SK-N-SH (cell line): ENCODE measurements at regions not wholly inside any gene's neighbourhood (a gene's known extent, or its start where the extent isn't known, plus 50 kb on each side); places are given as distances from the start of the nearest gene placed in this dataset.

Source experiments
- CTCF ChIA-PET: fragments of 300-600, 350-600 bp; formaldehyde crosslinking; extraction: SDS; loops from one replicate; lab custom pipeline; 2021; lab: Yijun Ruan, JAX
- POLR2A ChIA-PET: fragments of 350-600 bp; sonication (Branson Sonifier 250); formaldehyde crosslinking; extraction: SDS; loops from one replicate; lab custom pipeline; 2020; ENCODE audit warnings: antibody characterized with exemption, inconsistent platforms; lab: Yijun Ruan, JAX
- DNase-seq: peaks from one replicate; pipeline ENCODE4 v3.0.0; 2012
- H2AFZ ChIP-seq: fragments of 200-600 bp; sonication (generic); 2 replicates; pipeline ENCODE4 v1.8.1; 2016; ENCODE audit warnings: antibody characterized with exemption, mild to moderate bottlenecking, low read depth
- H3F3A ChIP-seq: fragments of 200-600 bp; sonication (generic); replicated peaks from 2 replicates; pipeline ENCODE3; 2016; ENCODE audit warnings: antibody characterized with exemption, mild to moderate bottlenecking; ENCODE audit not compliant: insufficient read depth
- H3K27ac ChIP-seq, 2 experiments: fragments of 200-500 bp in 1 of 2; fragments of 200-600 bp in 1 of 2; sonication (Bioruptor generic) in 1 of 2; sonication (generic), shearing (Covaris generic) in 1 of 2; 2 replicates each; pipeline versions ENCODE4 v1.5.1 to v1.6.1; 2014 to 2016; ENCODE audit warnings: low read depth in 2 of 2, inconsistent platforms in 1 of 2, low read length in 1 of 2, mild to moderate bottlenecking in 1 of 2, mixed read lengths in 1 of 2
- H3K27me3 ChIP-seq: fragments of 200-600 bp; sonication (generic), shearing (Covaris generic); 2 replicates; pipeline ENCODE4 v1.6.1; 2016; ENCODE audit warnings: mixed run types; ENCODE audit not compliant: insufficient read depth
- H3K36me3 ChIP-seq, 2 experiments: fragments of 200-500 bp in 1 of 2; fragments of 200-600 bp in 1 of 2; sonication (Bioruptor generic) in 1 of 2; sonication (generic) in 1 of 2; replicated peaks in 1 of 2; 2 replicates each; pipeline versions ENCODE3 to v1.5.1; 2014 to 2016; ENCODE audit warnings: low read length in 1 of 2, mild to moderate bottlenecking in 1 of 2; ENCODE audit not compliant: insufficient read depth in 2 of 2, control insufficient read depth in 1 of 2
- H3K4me1 ChIP-seq, 2 experiments: fragments of 200-500 bp in 1 of 2; fragments of 200-600 bp in 1 of 2; sonication (Bioruptor generic) in 1 of 2; sonication (generic), shearing (Covaris generic) in 1 of 2; 2 replicates each; pipeline versions ENCODE4 v1.5.1 to v1.6.1; 2014 to 2016; ENCODE audit warnings: low read depth in 1 of 2, low read length in 1 of 2, mixed run types in 1 of 2; ENCODE audit not compliant: insufficient read depth in 2 of 2, control insufficient read depth in 1 of 2
- H3K4me2 ChIP-seq: fragments of 200-600 bp; sonication (generic), shearing (Covaris generic); 2 replicates; pipeline ENCODE4 v1.6.1; 2017; ENCODE audit warnings: mixed run types
- H3K4me3 ChIP-seq, 2 experiments: fragments of 200-500 bp in 1 of 2; fragments of 200-600 bp in 1 of 2; sonication (Bioruptor generic) in 1 of 2; sonication (generic), shearing (Covaris generic) in 1 of 2; 2 replicates each; pipeline versions ENCODE4 v1.5.1 to v1.8.1; 2014 to 2016; ENCODE audit warnings: low read depth in 2 of 2, inconsistent platforms in 1 of 2, low read length in 1 of 2, mild to moderate bottlenecking in 1 of 2, mixed read lengths in 1 of 2, moderate library complexity in 1 of 2
- H3K79me2 ChIP-seq: fragments of 200-600 bp; sonication (generic); 2 replicates; pipeline ENCODE4 v1.8.1; 2017; ENCODE audit warnings: mild to moderate bottlenecking; ENCODE audit not compliant: insufficient read depth
- H3K9ac ChIP-seq: fragments of 200-600 bp; sonication (generic); 2 replicates; pipeline ENCODE4 v1.6.1; 2017; ENCODE audit warnings: mixed run types
- H3K9me2 ChIP-seq: fragments of 200-600 bp; sonication (generic); 2 replicates; pipeline ENCODE4 v1.6.1; 2017; ENCODE audit warnings: mixed run types
- H3K9me3 ChIP-seq: fragments of 200-600 bp; sonication (generic); 2 replicates; pipeline ENCODE4 v1.6.1; 2017; ENCODE audit warnings: mixed run types, mild to moderate bottlenecking, moderate library complexity
- H4K20me1 ChIP-seq: fragments of 200-600 bp; sonication (generic); 2 replicates; pipeline ENCODE4 v1.6.1; 2017; ENCODE audit warnings: mild to moderate bottlenecking, mixed run types; ENCODE audit not compliant: insufficient read depth
- ELF1 ChIP-seq: IDR thresholded peaks from 2 replicates; pipeline ENCODE4 v1.4.0; 2012
- EP300 ChIP-seq, 2 experiments: IDR thresholded peaks; 2 replicates each; pipeline versions ENCODE4 v1.4.0 to v1.6.1; 2012; ENCODE audit warnings: borderline replicate concordance in 1 of 2, low read depth in 1 of 2, low read length in 1 of 2
- GABPA ChIP-seq: IDR thresholded peaks from 2 replicates; pipeline ENCODE4 v1.4.0; 2012; ENCODE audit warnings: low read depth, mild to moderate bottlenecking
- GATA2 ChIP-seq: sonication (generic); formaldehyde crosslinking; IDR thresholded peaks from 2 replicates; pipeline ENCODE4 v1.5.0; 2020; ENCODE audit warnings: mild to moderate bottlenecking, missing genetic modification reagents
- JUND ChIP-seq: IDR thresholded peaks from 2 replicates; pipeline ENCODE4 v1.4.0; 2012
- MEF2A ChIP-seq: IDR thresholded peaks from 2 replicates; pipeline ENCODE4 v1.4.0; 2012; ENCODE audit warnings: low read depth, borderline replicate concordance
- NFIC ChIP-seq: IDR thresholded peaks from 2 replicates; pipeline ENCODE4 v1.4.0; 2012; ENCODE audit warnings: borderline replicate concordance
- NRF1 ChIP-seq: IDR thresholded peaks from 2 replicates; pipeline ENCODE4 v1.6.1; 2012; ENCODE audit warnings: low read depth, mild to moderate bottlenecking, low read length
- POLR2AphosphoS5 ChIP-seq: IDR thresholded peaks from 2 replicates; pipeline ENCODE4 v1.6.1; 2012; ENCODE audit warnings: low read depth, low read length
- RAD21 ChIP-seq: IDR thresholded peaks from 2 replicates; pipeline ENCODE4 v1.6.1; 2012; ENCODE audit warnings: mild to moderate bottlenecking, low read length
- TAF1 ChIP-seq: IDR thresholded peaks from 2 replicates; pipeline ENCODE4 v1.6.1; 2012; ENCODE audit warnings: low read depth, mild to moderate bottlenecking, low read length, moderate library complexity, borderline replicate concordance
- YY1 ChIP-seq: IDR thresholded peaks from 2 replicates; pipeline ENCODE4 v1.4.0; 2012; ENCODE audit warnings: low read depth, mild to moderate bottlenecking
- TF ChIP-seq, protein P1 (sequence below): IDR thresholded peaks from 2 replicates; pipeline ENCODE4 v1.6.1; 2012; ENCODE audit warnings: mild to moderate bottlenecking, low read depth, low read length, moderate library complexity
- TF ChIP-seq, protein P2 (sequence below): fragments of 200-600 bp; sonication (generic); IDR thresholded peaks from 2 replicates; pipeline ENCODE4 v1.6.1; 2017; ENCODE audit warnings: antibody characterized with exemption, mild to moderate bottlenecking, moderate library complexity
- TF ChIP-seq, protein P3 (sequence below): fragments of 150-350 bp; IDR thresholded peaks from 2 replicates; pipeline ENCODE4 v1.6.1; 2017; ENCODE audit warnings: antibody characterized with exemption, low read length, low read depth, borderline replicate concordance
- TF ChIP-seq, protein P4 (sequence below): IDR thresholded peaks from 2 replicates; pipeline ENCODE4 v1.4.0; 2012; ENCODE audit warnings: low read depth, borderline replicate concordance
- TF ChIP-seq, protein P5 (sequence below): IDR thresholded peaks from 2 replicates; pipeline ENCODE4 v1.4.0; 2012; ENCODE audit warnings: low read depth

DNA sequence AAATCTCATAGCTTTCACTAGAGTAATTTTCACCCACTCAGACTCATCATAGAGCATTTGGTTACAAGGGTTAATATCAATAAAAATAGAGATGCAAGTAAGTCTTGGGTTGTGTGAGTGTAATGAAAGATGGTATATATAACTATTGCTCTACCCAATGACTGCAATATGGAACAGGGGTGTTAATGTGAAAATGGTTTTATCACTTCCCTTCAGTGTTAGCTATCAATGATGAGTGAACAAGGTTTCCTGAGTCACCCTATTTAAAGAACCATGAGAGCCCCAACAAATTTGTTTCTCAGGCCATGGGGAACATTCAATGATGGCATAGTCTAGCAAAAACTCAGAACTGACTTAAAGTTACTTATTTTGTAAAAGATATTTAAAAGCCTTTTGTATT is 1133.6 kb upstream of the ZEB2 start:
- H2AFZ ChIP-seq, result no peak overlapping the region
- no peak overlapping the region for H3K4me3 ChIP-seq
- no peak overlapping the region for H3K27ac ChIP-seq
- no peak overlapping the region for H3K4me2 ChIP-seq
- no peaks in the 10 kb centered on the region for H3K27me3 ChIP-seq
- H3K36me3 ChIP-seq, result no peaks in the 10 kb centered on the region
- no peak for DNase-seq
- ChIA-PET POLR2A (no interaction called here), CTCF (interaction anchor here (1.5 kb wide), 1 partner anchor 11 kb away, joined by 3 read pairs; no protein-coding TSS in a partner anchor)
- no peaks in the 10 kb centered on the region for H3K9me2 ChIP-seq
- H3K79me2 ChIP-seq, result no peaks in the 10 kb centered on the region
- H3K9me3 ChIP-seq, result no peaks in the 10 kb centered on the region
- no peaks in the 10 kb centered on the region for H4K20me1 ChIP-seq
- H3F3A ChIP-seq, result no peaks in the 10 kb centered on the region
- H3K4me1 ChIP-seq, result peaks cover 0 to 24% of the 10 kb centered on the region in 2 experiments; a peak in 1 of 4 replicates
- no peak overlapping the region for H3K9ac ChIP-seq
- TF ChIP-seq JUND, result no peak
- no peak for TF ChIP-seq RAD21
- TF ChIP-seq MEF2A, result no peak
- no peak for TF ChIP-seq YY1
- no peak for TF ChIP-seq TAF1
- TF ChIP-seq, protein P1, sequence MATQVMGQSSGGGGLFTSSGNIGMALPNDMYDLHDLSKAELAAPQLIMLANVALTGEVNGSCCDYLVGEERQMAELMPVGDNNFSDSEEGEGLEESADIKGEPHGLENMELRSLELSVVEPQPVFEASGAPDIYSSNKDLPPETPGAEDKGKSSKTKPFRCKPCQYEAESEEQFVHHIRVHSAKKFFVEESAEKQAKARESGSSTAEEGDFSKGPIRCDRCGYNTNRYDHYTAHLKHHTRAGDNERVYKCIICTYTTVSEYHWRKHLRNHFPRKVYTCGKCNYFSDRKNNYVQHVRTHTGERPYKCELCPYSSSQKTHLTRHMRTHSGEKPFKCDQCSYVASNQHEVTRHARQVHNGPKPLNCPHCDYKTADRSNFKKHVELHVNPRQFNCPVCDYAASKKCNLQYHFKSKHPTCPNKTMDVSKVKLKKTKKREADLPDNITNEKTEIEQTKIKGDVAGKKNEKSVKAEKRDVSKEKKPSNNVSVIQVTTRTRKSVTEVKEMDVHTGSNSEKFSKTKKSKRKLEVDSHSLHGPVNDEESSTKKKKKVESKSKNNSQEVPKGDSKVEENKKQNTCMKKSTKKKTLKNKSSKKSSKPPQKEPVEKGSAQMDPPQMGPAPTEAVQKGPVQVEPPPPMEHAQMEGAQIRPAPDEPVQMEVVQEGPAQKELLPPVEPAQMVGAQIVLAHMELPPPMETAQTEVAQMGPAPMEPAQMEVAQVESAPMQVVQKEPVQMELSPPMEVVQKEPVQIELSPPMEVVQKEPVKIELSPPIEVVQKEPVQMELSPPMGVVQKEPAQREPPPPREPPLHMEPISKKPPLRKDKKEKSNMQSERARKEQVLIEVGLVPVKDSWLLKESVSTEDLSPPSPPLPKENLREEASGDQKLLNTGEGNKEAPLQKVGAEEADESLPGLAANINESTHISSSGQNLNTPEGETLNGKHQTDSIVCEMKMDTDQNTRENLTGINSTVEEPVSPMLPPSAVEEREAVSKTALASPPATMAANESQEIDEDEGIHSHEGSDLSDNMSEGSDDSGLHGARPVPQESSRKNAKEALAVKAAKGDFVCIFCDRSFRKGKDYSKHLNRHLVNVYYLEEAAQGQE, result no peak
- no peak for TF ChIP-seq GATA2 (CRISPR knock-in tag)
- TF ChIP-seq, protein P2, sequence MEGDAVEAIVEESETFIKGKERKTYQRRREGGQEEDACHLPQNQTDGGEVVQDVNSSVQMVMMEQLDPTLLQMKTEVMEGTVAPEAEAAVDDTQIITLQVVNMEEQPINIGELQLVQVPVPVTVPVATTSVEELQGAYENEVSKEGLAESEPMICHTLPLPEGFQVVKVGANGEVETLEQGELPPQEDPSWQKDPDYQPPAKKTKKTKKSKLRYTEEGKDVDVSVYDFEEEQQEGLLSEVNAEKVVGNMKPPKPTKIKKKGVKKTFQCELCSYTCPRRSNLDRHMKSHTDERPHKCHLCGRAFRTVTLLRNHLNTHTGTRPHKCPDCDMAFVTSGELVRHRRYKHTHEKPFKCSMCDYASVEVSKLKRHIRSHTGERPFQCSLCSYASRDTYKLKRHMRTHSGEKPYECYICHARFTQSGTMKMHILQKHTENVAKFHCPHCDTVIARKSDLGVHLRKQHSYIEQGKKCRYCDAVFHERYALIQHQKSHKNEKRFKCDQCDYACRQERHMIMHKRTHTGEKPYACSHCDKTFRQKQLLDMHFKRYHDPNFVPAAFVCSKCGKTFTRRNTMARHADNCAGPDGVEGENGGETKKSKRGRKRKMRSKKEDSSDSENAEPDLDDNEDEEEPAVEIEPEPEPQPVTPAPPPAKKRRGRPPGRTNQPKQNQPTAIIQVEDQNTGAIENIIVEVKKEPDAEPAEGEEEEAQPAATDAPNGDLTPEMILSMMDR, result no peak
- TF ChIP-seq, protein P3, sequence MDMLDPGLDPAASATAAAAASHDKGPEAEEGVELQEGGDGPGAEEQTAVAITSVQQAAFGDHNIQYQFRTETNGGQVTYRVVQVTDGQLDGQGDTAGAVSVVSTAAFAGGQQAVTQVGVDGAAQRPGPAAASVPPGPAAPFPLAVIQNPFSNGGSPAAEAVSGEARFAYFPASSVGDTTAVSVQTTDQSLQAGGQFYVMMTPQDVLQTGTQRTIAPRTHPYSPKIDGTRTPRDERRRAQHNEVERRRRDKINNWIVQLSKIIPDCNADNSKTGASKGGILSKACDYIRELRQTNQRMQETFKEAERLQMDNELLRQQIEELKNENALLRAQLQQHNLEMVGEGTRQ, result no peak
- TF ChIP-seq NFIC, result no peak
- TF ChIP-seq, protein P4, sequence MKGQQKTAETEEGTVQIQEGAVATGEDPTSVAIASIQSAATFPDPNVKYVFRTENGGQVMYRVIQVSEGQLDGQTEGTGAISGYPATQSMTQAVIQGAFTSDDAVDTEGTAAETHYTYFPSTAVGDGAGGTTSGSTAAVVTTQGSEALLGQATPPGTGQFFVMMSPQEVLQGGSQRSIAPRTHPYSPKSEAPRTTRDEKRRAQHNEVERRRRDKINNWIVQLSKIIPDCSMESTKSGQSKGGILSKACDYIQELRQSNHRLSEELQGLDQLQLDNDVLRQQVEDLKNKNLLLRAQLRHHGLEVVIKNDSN, result no peak
- no peak for TF ChIP-seq GABPA
- TF ChIP-seq NRF1, result no peak
- TF ChIP-seq, protein P5, sequence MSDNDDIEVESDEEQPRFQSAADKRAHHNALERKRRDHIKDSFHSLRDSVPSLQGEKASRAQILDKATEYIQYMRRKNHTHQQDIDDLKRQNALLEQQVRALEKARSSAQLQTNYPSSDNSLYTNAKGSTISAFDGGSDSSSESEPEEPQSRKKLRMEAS, result no peak
- no peak for TF ChIP-seq EP300 (IDR thresholded peaks at IDR 0.05; ENCODE audit: borderline replicate concordance in 1 of 2, low read depth in 1 of 2, low read length in 1 of 2)
- TF ChIP-seq ELF1, result no peak
- no peak for TF ChIP-seq POLR2AphosphoS5
